ENCODE measurements at regions not wholly inside any gene's neighbourhood (a gene's known extent, or its start where the extent isn't known, plus 50 kb on each side); places are given as distances from the start of the nearest gene placed in this dataset.

DNA sequence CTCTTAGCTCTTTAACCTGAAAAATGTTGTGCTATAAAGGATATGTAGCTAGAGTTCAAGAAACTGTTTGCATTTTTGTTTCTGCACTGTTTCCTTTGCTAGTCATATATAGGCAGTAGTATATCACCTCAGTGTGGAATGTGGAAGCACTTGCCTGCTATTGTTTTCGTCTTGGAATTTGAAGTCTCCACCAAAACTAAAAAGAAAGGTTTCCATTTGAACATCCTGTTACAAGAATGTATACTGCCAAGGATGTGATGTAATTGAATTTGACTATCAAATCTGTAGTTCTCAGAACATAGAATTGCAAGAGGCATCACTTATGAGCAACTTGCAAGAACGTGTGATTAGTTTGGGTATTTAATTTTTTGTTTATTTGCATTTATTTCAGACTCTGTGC lies 51.1 kb upstream of the MEOX2 start:
- no peak for DNase-seq

Measured in DMS53 (cell line).